NCI-H1436 treated with DMSO at 0.1 percent for 48 hours (cell line): ENCODE measurements at regions not wholly inside any gene's neighbourhood (a gene's known extent, or its start where the extent isn't known, plus 50 kb on each side); places are given as distances from the start of the nearest gene placed in this dataset.

Experiments used
- DNase-seq: peaks from one replicate; lab custom pipeline; 2025; lab: John Stamatoyannopoulos, UW

DNA sequence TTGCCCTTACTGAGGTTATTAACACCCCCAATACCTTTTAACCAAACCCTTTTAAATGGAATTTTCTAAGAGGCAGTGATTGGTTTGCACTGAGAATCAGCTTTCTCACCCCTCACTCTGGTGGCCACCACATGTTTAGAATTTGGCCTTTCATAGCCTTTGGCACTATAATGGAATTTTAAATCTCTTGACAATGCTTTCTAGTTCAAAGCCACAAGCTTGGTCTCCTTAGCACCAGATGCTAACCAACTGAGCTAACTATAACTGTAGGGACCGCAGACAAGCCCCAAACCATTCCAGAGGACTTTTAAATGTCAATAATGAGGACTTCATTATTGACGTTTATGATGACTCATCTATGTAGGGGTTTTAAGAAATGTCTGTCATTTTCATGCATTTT, 238.7 kb upstream of the SNX7 start:
- DNase-seq, result no peak

DNA sequence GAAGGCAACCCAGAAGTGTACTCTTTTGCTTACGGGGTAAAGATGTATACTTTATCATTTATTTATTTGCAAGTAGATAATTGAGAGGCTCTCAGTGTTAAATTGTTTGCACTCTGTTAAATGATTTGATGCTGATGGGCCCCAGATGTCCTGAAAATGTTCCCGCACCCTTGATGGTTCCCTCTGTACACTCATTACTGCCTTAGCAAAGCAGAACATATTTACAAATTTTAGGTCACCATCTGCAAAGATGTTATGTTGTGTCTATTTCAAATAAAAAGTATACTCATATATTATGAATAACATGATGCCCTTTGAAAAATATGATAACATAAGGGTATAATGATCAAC, 240.5 kb upstream of the SNX7 start:
- no peak for DNase-seq

DNA sequence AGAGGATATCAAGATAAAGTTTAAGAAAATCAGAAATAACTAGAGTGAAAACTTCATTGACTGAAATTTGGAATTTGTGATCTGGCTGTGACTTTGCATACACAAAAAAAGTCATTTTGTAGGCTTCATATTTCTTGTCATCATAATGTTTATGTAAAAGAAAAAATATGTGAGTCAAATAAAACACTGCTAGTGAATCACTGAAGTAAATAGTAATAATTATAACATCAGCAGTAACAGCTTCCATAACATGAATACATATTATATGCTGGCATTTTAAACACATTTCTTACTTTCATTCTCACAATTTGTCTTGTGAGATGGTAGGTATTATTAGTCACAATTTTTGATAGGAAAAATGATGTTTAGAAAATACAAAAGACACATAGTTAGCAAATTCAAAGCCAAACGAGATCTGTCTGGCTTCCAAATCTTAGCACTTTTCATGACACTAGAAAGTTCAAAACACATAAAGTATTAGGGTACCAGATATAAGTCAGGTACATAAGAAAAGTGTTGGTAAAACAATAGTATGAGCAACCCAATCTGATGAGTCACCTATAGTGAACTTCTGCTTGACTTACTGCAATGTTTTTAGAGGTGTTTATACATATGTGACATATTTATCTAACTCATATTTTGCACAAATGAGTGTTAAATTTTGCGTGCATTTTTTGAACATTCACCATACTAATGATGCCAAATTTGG, 241.0 kb upstream of the SNX7 start:
- DNase-seq, result no peak

DNA sequence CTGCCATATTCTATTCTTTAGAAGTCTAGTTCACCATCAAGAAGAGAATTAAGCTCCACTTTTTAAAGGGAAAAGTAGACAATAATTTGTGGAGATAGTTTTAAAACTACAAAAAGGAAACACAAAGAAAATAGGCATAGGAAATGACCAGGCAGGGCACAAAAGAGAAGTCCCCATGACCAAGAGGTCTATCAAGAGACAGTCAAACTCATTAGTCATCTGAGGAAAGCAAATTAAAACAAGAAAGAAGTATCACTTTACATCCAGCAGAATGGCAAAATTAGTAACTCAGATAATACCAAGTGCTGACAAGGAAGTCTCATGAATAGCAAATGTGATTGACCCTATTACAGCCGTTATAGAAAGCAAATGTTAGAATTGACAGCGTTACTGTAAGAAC, 243.7 kb upstream of the SNX7 start:
- no peak for DNase-seq

DNA sequence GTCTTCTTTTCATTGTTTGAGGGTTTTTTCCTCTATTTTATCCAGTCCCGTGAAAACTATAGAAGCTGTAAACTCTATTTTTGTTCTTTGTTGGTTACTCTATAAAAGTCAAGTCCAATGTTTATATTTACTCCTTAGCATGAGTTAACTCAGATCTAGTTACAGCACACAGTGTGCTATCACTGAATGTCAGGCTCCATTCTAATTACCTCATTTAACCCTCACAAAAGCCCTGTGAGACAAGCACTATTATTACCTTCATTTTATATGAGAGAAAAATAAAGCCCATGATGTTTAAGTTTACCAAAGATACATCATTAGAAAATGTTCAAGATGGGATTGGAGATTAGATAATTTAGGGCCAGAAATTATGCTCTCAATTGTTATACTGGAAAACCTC, 251.4 kb upstream of the SNX7 start:
- peak; percentile 81 for DNase-seq

DNA sequence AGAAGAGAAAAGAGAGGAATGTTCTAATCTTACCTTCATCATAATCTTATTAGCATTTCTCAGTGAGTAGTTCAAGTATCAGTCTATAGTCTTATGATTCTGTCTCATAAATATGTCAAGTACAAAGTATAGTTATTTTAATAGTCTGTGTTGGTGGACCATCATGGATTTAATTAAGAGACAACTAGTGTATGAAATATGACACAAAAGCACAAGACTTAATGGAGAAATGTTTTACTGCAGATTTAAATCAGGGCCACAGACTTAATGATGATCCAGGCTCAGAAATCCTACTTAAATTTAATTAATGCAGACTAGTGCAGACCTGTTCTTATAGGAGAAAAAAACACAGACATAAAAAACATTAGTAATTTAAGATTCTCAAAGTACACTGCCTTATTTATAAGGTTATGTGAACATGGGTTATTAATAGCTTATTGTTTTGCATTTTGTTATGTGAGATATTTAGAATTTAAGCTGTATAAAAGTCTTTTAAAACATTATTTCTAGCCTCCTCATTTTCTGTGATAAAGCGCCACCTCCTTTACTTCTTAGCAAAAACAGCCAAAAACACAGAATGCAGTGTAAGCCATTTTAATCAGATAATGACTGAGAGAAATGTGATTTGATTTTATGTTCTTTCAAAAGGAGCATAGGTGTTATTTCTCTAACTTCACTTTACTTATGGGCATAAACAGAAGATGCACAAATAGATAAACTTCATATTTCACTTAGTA, 255.0 kb upstream of the SNX7 start:
- DNase-seq, result no peak

DNA sequence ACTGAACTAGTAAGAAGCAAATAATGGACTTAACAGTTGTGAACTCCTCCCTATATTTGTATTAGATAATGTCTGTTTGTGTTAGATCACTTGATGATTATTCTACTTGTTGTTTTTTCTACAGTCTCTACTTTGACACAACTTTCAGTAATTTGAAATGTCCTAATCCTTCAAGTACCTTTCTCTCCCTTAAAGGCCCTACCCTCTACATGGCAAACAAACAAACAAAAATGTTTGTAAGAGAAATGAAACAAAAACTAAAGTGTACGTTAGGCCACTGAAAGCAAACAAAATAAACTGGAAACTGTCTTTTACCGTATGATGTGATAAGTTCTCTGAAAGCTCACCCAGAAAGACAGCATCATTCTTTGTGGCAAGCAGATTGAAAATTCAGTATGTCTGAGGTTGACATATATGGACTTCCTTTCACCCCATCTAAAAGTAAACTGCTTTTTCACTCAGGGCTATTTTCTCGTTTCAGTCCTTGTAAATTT, 255.9 kb upstream of the SNX7 start:
- no peak for DNase-seq

DNA sequence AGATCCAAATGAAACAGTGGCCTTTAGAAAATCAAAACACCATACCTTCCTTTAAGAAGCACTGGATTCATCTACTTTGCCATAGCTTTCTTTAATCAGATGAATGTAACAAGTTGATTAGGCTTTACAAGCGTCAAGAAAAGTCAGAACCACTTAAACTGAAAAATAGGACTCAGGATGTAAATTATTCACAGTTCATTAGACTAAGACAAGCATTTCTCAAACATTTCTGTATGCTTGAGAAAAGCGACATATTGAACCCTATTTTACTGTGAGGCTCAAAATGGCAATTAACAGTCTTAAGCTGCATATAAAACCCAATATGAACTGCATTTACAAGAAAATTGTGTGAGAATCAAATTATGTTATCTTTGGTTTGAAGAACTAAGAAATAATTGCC, 256.7 kb upstream of the SNX7 start:
- DNase-seq, result no peak

DNA sequence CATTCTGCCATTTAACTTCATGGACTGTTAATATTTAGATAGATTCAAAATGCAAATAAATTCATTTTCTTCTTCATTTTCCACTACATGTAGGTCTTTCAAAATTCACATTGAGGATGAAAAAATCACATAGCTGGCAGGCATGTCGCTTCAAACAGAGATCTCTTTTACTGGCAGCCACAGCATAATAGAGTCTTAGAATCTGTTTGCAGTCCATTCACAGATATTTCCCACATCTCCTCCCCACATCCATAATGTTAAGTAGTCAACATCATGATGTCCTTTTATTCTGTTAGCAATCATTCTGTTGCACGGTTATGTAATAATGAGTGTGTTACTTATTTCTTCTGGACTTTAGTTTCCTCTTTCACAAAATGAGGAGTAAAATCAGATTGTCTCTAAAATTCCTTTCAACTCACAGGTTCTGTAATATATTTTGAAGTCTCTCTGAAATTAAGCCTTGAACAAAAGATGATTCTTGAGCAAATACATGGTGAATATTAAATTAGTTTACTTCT, 257.5 kb upstream of the SNX7 start:
- no peak for DNase-seq

DNA sequence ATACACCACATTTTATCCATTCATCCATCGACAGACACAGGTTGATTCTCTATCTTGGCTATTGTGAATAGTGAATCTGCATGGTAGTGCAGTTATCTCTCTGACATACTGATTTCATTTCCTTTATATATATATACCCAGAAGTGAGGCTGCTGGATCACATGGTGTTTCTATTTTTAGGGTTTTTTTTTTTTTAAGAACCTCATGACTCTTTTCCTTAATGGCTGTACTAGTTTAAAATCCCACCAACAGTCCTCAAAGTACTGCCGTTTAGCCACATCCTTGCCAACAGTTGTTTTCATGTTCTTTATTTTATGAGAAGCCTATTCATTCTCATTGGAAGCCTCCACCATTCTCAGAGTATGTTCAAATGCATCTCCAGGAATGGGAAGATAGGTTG, 258.7 kb upstream of the SNX7 start:
- no peak for DNase-seq

DNA sequence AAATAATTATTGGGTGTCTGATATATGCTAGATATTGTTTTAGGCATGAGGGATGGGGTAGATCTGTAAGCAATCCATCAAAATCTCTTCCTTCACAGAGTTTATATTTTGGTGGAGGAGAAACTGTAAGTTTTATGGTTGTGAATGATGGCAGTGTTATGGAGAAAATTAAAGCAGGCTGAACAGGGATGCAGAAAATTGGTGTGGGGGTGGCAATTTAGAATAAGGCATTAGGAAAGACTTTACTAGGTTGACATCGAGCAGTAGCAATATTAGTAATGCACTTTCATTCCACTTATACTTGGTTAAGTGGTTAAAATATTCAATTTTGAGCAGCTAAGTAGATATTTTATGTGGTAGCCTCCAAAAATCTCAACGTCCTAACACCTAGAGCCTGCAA, 261.1 kb upstream of the SNX7 start:
- no peak for DNase-seq

DNA sequence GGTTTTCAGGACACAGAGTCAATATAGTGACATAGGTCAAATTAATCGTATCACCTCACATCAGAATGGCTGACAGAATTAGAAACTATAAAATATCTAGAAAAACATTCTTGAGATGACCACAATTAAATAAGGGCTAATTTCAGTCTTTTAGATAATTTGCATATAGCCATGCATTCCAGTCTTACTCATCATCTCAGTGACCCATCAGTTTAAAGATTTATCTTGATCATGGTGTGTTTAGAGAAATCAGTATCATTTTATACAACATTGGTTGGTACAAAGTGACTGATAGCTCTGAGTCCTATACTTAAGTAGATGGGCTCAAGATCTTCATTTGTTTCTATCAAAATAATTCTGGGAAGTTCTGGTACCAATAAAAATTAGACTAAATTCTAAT, 262.3 kb upstream of the SNX7 start:
- no peak for DNase-seq

DNA sequence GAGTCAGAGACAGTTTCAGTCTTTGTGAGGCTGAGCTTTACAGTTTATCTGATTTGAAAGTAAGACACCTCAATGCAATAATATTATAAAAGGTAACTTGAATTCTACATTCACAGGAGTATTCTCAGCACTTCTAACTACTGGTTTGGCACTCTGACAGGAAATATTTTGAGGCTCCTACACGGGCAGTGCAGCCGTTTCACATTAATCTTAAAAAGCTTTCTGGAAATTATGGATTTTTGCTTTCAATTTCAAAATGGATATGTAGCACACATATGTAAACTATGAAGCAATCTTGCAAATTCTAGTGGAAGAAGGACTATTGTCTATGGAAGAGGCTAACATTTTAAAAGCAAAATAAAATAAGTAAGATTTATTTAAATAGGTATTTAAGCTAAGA, 262.9 kb upstream of the SNX7 start:
- DNase-seq, result no peak

DNA sequence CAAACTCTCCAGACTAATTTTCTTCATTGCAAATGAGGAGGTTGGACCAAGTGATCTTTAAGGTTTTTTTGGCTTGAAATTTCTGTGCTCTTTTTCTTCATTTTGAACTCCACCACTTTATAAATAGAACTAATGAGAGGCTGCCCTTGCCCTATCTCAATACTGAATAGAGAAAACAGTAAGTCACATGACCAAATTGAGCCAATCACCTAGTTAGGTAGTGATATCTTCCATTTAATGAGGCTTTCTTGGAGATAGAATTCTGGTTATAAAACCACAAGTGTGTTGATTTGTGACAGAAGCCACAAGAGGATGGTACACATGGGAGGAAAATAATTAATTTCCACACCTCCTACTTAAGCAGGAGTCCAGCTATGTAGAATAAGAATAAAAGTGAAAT, 263.4 kb upstream of the SNX7 start:
- no peak for DNase-seq

DNA sequence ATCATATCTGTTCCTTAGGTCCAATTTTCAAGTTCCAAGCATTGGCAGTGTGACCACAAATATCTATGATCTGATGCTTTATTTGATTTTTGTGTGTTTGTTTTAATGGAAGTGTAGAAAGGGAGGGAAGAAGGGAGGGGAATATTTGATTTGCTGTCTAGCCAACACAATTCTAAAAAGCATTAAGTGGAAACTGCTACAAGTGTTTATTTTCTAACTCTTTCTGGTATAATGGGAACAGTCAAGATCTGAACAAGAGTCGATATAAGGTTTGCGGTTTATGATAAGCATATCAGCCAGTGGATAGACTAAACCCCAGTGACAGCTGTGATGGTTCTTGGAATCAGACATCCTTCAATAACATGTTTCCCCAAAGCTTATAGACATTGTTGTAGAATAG, 267.8 kb upstream of the SNX7 start:
- DNase-seq, result no peak

DNA sequence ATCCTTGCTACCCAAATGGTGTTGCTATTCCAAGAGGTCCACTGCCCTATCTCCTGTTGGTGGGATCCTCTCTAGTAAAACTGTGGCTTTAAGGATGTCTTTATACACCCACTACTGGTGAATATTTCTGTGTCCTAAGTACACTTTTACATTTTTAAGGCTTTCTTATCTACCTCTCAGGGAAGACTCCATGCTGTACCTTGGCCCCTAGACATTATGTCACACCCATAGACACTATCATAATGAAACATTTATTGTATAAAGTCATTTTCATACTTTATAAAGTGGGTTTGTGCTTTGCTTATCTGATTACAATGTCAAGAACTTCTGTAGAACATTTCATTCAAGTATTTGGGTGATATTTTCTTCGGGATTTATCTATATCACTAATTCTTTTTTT, 270.3 kb upstream of the SNX7 start:
- no peak for DNase-seq

DNA sequence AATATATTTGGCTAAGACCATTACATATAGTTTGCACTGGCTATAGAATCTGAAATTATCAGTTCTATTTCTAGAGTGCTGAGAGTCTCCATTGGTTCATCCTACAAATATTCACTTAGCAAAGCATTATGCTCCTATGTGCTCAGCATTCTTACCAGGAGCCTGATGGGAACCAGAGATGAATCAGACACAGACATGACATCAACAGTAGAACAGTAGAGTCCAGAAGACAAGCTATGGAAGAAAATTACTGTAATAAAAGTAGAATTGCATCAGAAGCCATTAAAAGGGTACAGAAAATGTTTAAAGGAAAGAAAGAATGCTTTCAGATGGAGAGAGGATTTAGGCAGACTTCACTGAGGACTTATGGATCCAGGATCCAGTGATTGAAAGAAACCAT, 271.7 kb upstream of the SNX7 start:
- DNase-seq, result no peak

DNA sequence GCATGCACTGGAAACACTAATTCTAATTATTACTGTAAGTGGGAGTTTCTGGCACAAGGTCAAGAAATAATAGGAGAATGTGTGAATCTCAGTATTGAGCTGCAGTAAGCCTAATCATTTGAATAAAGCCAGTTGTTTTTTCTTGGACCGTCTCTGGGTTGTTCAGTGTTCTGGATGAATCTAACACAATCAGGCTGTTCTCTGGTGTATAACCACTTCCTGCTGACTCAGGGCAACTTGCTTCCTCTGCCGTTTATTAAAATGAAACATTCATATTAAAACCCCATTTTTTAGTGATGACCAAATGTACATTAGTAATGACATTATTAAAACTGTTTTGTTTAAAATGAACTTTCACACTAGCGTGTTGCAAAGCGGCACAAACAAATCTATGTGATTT, 273.1 kb upstream of the SNX7 start:
- DNase-seq, result no peak

DNA sequence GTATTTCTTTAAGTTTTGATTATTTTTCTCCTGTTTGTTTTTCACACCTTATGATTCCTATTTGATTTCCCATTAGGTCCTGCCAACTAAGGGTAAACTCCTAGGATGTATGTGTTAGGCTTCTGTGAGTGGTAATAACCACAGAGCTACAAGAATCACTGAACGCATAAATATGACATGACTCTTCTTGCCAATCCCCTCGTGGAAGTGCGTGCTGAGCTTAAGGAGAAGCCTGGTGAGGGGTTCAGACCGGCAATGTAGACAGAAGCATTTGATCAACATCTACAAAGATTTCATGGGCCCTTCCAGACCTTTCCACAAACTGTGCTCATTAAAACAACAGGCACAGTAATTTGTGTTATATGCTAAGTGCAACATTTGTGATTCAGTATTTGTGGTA, 273.8 kb upstream of the SNX7 start:
- DNase-seq, result no peak

DNA sequence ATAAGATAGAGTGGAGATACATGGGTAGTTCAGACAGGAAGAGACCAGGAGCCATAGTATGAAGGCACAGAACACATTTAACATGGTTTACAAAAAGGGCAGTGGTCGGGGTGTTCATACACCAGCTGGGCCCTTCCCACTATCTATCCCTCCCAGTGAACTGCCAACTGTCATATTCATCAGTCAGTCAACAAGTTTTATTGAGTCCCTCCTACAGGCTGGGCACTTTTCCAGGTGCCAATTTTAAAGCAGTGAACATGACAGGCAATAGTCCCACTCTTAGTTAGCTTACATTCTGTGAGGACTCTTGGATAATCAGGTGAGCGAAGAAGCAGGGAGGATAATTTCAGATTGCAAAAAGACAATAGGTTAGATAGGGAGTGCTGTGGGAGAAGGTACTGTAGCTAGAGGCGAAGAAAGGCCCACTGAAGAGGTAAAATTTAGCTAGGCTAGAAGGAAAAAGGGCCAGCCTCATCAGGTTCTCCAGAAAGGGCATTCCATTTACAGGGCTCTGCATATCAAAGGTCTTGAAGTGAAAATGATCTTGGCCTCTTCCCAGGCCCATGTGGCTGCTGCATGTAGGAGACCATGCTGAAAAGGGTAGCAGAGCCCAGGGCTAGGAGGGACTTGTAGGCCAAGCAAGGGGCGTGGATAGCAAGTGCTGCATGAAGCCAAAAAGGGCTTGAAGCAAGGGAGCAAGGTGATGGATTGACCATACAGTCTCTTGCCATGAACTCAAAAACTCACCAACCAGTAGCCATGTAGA, 274.7 kb upstream of the SNX7 start:
- no peak for DNase-seq

DNA sequence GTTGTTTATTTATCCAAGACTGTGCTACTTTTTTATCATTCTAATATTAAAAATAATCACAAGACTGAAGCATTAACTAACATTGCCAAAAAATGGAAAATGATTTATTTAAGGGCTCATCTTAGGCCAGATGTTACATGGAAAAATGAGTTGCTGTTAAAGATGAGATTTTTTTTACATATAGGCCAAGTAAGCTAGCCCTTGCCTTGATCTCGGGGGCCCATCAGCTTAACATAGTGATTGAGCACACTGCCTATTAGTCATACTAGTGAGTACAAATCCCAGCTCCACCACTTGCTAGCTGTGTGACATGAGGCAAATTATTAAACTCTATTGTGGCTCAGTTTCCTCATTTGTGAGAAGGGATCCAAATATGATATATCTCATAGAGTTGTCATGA, 275.9 kb upstream of the SNX7 start:
- no peak for DNase-seq

DNA sequence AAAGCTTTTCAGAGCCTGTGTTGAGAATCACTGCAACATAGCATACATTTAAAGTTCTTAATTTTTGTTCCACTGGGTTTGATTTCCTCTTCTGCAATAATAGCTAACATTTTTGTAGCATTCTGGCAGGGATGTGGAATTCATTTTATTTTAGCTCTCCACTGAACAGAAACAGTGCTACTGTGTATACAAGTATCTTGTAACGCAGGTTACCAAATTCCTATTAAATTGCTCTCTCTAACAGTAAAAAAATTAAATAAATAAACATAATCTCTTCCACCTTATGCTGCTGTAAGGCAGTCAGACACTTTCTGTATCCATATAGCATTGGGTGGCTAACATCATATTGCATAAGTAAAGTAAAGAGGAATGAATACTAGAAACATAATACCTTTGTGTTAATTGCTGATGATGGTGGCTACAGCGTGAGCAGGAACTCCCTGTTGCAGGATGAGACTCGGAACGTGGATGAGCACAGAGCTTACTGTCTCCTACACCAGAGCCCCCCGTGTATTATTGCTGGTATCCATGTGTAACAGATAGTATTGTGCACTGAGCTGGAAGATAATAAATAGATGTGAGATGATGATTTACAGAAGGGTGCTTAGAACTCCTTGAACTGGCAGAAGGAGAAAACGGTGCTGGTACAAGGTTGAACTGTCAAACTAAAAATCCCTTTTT, 276.9 kb upstream of the SNX7 start:
- no peak for DNase-seq
